Activated CD8-positive, alpha-beta T cell treated with anti-CD3 and anti-CD28 coated beads for 36 hours (primary cell): ENCODE measurements at regions not wholly inside any gene's neighbourhood (a gene's known extent, or its start where the extent isn't known, plus 50 kb on each side); places are given as distances from the start of the nearest gene placed in this dataset.
"Not testable (repeated sequence)": the region's sequence is repeated elsewhere in the genome, so short reads cannot be mapped to it uniquely, and the experiment has no call there.

Experiments
- ATAC-seq: fragments of 200-7000 bp; cut with Tn5 transposase; one replicate; pipeline ENCODE4 v1.10.0; 2021; ENCODE audit warnings: mild to moderate bottlenecking, moderate library complexity
- CTCF ChIA-PET: fragments of 350-600 bp; sonication (Branson Sonifier 250); formaldehyde crosslinking; loops from one replicate; lab custom pipeline; 2021; ENCODE audit warnings: antibody characterized with exemption; lab: Charles Lee
- POLR2A ChIA-PET: fragments of 350-600 bp; sonication (Branson Sonifier 250); formaldehyde crosslinking; loops from one replicate; lab custom pipeline; 2021; ENCODE audit warnings: antibody characterized with exemption; lab: Charles Lee
- DNase-seq: peaks from one replicate; pipeline ENCODE4 v3.0.0-alpha.2; 2020
- H3K27ac Mint-ChIP-seq: one replicate; pipeline ENCODE4 v1.8.0; 2021; ENCODE audit warnings: mild to moderate bottlenecking, mixed read lengths
- H3K27me3 Mint-ChIP-seq: one replicate; pipeline ENCODE4 v1.8.0; 2021; ENCODE audit warnings: mixed read lengths
- H3K36me3 Mint-ChIP-seq: one replicate; pipeline ENCODE4 v1.8.0; 2021; ENCODE audit warnings: low read depth, mixed read lengths
- H3K4me1 Mint-ChIP-seq: one replicate; pipeline ENCODE4 v1.8.0; 2021; ENCODE audit warnings: low read depth, mixed read lengths
- H3K4me3 Mint-ChIP-seq: one replicate; pipeline ENCODE4 v1.8.0; 2021; ENCODE audit warnings: mild to moderate bottlenecking, moderate library complexity, mixed read lengths
- H3K9me3 Mint-ChIP-seq: one replicate; pipeline ENCODE4 v1.8.0; 2021; ENCODE audit warnings: mixed read lengths
- intact Hi-C: fragments of 100-400 bp; cut with micrococcal nuclease; formaldehyde crosslinking; loops from one replicate; pipeline ENCODE4 v1.10.0; 2022
- TF ChIP-seq, protein P1 (sequence below): fragments of 200-600 bp; IDR thresholded peaks from one replicate; pipeline ENCODE4 v1.8.0; 2022; ENCODE audit warnings: antibody characterized with exemption, mild to moderate bottlenecking

DNA sequence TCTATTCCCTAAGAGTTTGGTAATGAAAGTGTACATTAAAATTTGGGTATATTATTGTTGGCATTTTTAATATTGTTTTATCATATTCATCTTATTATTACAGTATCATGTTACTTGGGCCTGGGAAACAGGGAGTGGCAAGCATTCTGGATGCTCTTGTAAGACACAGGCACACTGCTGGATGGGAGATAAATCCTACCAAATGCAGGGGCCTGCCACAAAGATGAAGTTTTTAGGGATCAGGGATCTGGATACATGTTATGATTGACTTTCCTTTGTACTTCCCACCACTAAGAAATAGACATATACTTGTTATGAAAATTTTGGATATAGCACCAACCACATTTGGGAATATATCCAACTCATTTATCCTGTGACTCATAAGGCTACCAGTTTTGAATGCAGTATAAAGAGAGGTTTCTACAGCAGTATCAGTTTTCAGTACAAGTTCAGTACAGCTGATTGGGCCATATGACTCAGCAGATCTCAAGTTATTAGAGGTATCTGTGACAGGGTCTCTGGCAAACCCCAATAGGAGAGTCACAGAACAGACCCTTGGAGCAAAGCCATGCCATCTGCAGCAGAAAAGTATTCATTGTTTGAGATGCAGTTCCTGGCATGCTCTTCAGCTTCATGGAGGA lies 360.1 kb downstream of the DMAC1 start:
- intact Hi-C loops, result no loop called here

DNA sequence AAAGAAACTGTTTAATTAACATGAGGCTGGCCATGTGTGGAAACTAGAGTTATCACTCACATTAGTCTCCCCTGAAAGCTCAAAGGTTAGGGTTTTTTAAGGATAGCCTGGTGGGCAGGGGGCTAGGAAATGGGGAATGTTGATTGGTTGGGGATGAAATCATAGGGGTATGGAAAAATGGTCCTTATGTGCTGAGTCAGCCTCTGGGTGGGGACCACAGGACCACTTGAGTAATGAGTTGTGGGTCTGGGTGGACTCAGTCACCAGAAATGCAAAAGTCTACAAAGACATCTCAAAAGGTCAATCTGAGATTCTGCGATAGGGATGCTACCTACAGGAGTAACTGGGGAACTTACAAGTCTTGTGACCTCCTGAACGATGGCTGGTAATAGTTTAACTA lies 362.8 kb downstream of the DMAC1 start:
- POLR2A ChIA-PET, result no interaction called here
- intact Hi-C loops, result no loop called here
- no peak overlapping the region for H3K27ac Mint-ChIP-seq

More for the DNA sequence above, 360.1 kb downstream of the DMAC1 start:
- ChIA-PET CTCF (interaction anchor here (0.6 kb wide), 1 partner anchor 22 kb away, joined by 3 read pairs; no protein-coding TSS in a partner anchor), POLR2A (no interaction called here)
- DNase-seq (no peak), ATAC-seq (no peak)
- no peaks in the 10 kb centered on the region for H3K36me3 Mint-ChIP-seq
- H3K9me3 Mint-ChIP-seq, result no peaks in the 10 kb centered on the region
- no peaks in the 10 kb centered on the region for H3K4me1 Mint-ChIP-seq
- TF ChIP-seq, protein P1, sequence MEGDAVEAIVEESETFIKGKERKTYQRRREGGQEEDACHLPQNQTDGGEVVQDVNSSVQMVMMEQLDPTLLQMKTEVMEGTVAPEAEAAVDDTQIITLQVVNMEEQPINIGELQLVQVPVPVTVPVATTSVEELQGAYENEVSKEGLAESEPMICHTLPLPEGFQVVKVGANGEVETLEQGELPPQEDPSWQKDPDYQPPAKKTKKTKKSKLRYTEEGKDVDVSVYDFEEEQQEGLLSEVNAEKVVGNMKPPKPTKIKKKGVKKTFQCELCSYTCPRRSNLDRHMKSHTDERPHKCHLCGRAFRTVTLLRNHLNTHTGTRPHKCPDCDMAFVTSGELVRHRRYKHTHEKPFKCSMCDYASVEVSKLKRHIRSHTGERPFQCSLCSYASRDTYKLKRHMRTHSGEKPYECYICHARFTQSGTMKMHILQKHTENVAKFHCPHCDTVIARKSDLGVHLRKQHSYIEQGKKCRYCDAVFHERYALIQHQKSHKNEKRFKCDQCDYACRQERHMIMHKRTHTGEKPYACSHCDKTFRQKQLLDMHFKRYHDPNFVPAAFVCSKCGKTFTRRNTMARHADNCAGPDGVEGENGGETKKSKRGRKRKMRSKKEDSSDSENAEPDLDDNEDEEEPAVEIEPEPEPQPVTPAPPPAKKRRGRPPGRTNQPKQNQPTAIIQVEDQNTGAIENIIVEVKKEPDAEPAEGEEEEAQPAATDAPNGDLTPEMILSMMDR, result no peak
- no peak overlapping the region for H3K4me3 Mint-ChIP-seq
- H3K27me3 Mint-ChIP-seq, result peaks cover 2% of the 10 kb centered on the region
- no peak overlapping the region for H3K27ac Mint-ChIP-seq

DNA sequence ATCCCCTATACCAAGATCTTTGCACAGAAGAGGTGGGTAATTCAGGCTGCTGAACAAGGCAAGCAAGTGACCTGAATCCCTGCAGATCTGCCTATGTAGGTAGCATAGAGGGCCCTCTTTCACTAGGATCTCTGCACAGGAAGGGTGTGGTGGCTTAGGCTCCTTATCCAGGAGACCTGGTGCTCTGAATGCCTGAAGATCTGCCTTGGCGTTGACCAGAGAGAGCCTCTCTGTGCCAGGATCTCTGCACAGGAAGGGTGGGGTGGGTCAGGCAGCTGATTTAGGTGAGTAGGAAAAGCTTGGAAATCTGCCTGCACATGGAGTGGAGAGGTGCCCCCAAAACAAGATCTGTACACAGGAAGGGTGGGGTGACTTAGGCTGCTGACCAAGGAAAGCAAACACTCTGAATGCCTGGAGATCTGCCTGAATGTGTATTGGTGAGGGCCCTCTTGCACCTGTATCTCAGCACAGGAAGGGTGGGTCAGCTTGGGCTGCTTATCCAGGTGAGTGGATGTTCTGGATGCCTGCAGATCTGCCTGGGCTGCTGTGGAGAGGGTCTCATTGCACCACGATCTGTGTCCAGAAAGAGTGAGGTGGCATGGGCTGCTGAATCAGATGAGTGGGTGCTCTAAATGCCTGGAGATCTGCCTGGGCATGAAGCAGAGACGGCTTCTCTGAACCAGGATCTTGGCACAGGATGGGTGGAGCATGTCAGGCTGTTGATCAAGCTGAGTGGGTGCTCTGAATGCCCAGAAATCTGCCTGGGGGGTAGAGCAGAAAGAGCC lies 365.9 kb downstream of the DMAC1 start:
- intact Hi-C loops, result no loop called here

More for the DNA sequence above, 362.8 kb downstream of the DMAC1 start:
- TF ChIP-seq, protein P1, result no peak
- ATAC-seq, result no peak
- no peak for DNase-seq
- Mint-ChIP-seq H3K9me3 (peaks cover 15% of the 10 kb centered on the region), H3K4me1 (no peaks in the 10 kb centered on the region), H3K4me3 (no peak overlapping the region), H3K36me3 (no peaks in the 10 kb centered on the region), H3K27me3 (no peaks in the 10 kb centered on the region)
- CTCF ChIA-PET, result no interaction called here

DNA sequence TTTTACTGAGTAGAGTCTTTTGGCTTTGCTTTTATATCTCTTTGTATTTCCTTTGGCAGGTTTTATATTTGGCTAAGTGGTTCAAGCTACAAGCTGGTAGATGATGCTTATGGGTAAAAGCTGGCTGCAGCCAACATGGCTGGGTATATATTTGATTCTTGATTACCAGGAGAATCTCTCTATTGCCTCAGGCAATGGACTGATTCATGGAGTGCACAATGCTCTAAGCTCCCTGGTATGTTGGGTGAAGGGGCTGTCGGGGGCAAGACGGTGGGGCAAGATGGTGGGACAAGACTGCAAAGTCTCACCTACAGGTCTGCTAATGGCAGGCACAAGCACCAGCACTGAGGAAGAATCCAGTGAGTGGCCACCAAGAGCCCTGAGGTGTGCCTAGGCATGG lies 366.6 kb downstream of the DMAC1 start:
- Mint-ChIP-seq H3K9me3 (peaks cover 20% of the 10 kb centered on the region), H3K4me3 (no peak overlapping the region), H3K27ac (no peak overlapping the region), H3K27me3 (peaks cover 7% of the 10 kb centered on the region), H3K36me3 (no peaks in the 10 kb centered on the region), H3K4me1 (no peaks in the 10 kb centered on the region)
- DNase-seq (no peak), ATAC-seq (no peak)
- ChIA-PET CTCF (no interaction called here), POLR2A (interaction anchor here (0.6 kb wide), 1 partner anchor 574 kb away, joined by 3 read pairs; no protein-coding TSS in a partner anchor)
- TF ChIP-seq, protein P1, result no peak
- intact Hi-C loops, result no loop called here

More for the DNA sequence above, 365.9 kb downstream of the DMAC1 start:
- Mint-ChIP-seq H3K27me3 (peaks cover 4% of the 10 kb centered on the region), H3K4me3 (no peak overlapping the region), H3K4me1 (no peaks in the 10 kb centered on the region), H3K9me3 (peaks cover 20% of the 10 kb centered on the region), H3K27ac (no peak overlapping the region), H3K36me3 (no peaks in the 10 kb centered on the region)
- DNase-seq (no peak), ATAC-seq (no peak)
- TF ChIP-seq, protein P1, result no peak
- POLR2A ChIA-PET, result no interaction called here
- CTCF ChIA-PET, result no interaction called here

DNA sequence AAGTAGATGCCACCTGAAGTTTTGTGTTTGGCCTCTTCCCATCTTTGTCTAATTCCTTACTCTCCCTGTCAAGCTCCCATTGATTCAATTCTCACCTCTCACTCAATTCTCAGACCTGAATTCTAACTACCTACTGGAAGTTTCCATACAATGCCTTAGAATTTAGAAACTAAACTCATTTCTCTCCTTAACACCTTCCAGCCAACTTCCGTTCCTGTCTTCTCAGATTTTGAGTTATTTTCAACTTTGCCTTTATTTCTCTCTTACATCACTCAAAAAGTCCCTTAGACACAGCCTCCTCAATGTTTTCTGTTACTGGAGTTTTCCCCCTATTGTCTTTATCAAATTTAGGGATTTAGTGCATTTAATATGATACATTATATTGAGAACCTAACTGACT lies 382.2 kb downstream of the DMAC1 start:
- H3K36me3 Mint-ChIP-seq, DNase-seq, intact Hi-C loops, H3K4me1 Mint-ChIP-seq, ATAC-seq, H3K4me3 Mint-ChIP-seq, POLR2A ChIA-PET, H3K27ac Mint-ChIP-seq, CTCF ChIA-PET, H3K27me3 Mint-ChIP-seq: not testable (repeated sequence)
- H3K9me3 Mint-ChIP-seq, result peaks cover 14% of the 10 kb centered on the region
